HCT116 (cell line): ENCODE measurements at regions not wholly inside any gene's neighbourhood (a gene's known extent, or its start where the extent isn't known, plus 50 kb on each side); places are given as distances from the start of the nearest gene placed in this dataset.

Experiments used
- ATAC-seq: fragments of 200-7000 bp; cut with Tn5 transposase; 2 replicates; pipeline ENCODE4 v1.9.1; 2020; ENCODE audit warnings: mild to moderate bottlenecking, moderate library complexity
- BruUV-seq: library from RNA; stranded (reverse); fragments of 400-500 nt; replicated peaks from 2 replicates; lab custom pipeline; 2021; lab: Mats Ljungman, UMichigan
- CTCF ChIA-PET: fragments of 300-600 bp; sonication (Branson Sonifier 250); formaldehyde crosslinking; loops from one replicate; lab custom pipeline; 2021; ENCODE audit warnings: antibody characterized with exemption; lab: Charles Lee
- POLR2A ChIA-PET: fragments of 300-600, 350-600 bp; sonication (Branson Sonifier 250); formaldehyde crosslinking; loops from one replicate; lab custom pipeline; 2021; ENCODE audit warnings: antibody characterized with exemption; lab: Charles Lee
- RAD21 ChIA-PET, 2 experiments: fragments of 300-600 bp; sonication (Branson Sonifier 250); formaldehyde crosslinking; loops; one replicate each; lab custom pipeline; 2023; ENCODE audit warnings: low total read pairs in 2 of 2; ENCODE audit not compliant: uncharacterized antibody in 2 of 2, unreplicated experiment in 2 of 2, low non-redundant PET in 1 of 2; lab: Charles Lee
- DNase-seq: peaks from one replicate; pipeline ENCODE4 v3.0.0-alpha.2; 2010; ENCODE audit warnings: low read depth, low spot score
- H2AFZ ChIP-seq: fragments of 200-600 bp; shearing (Covaris generic), sonication (generic); 2 replicates; pipeline ENCODE4 v1.6.1; 2017; ENCODE audit warnings: low read depth, mixed run types, mixed read lengths, antibody characterized with exemption, low read length; ENCODE audit not compliant: poor library complexity, severe bottlenecking
- H3K27ac ChIP-seq: 2 replicates; pipeline ENCODE4 v1.5.1; 2012; ENCODE audit warnings: low read depth, low read length
- H3K27me3 ChIP-seq: fragments of 200-600 bp; sonication (generic); 2 replicates; pipeline ENCODE4 v1.6.1; 2016; ENCODE audit warnings: mixed run types, low read length, mixed read lengths; ENCODE audit not compliant: insufficient read depth
- H3K36me3 ChIP-seq, 2 experiments: fragments of 200-500 bp in 1 of 2; fragments of 200-600 bp in 1 of 2; sonication (Bioruptor generic) in 1 of 2; sonication (generic) in 1 of 2; 2 replicates each; pipeline versions ENCODE4 v1.5.1 to v1.6.1; 2014 to 2016; ENCODE audit warnings: low read length in 2 of 2, inconsistent platforms in 1 of 2, mixed read lengths in 1 of 2, mixed run types in 1 of 2; ENCODE audit not compliant: insufficient read depth in 2 of 2, control insufficient read depth in 1 of 2
- H3K4me1 ChIP-seq, 2 experiments: fragments of 200-600 bp in 1 of 2; sonication (generic) in 1 of 2; 2 replicates each; pipeline versions ENCODE4 v1.5.1 to v1.6.1; 2012 to 2017; ENCODE audit warnings: low read length in 2 of 2, inconsistent platforms in 1 of 2, mild to moderate bottlenecking in 1 of 2, mixed read lengths in 1 of 2, mixed run types in 1 of 2, moderate library complexity in 1 of 2; ENCODE audit not compliant: insufficient read depth in 2 of 2, control insufficient read depth in 1 of 2
- H3K4me2 ChIP-seq: fragments of 200-600 bp; sonication (generic); 2 replicates; pipeline ENCODE4 v1.6.1; 2017; ENCODE audit warnings: mixed run types, low read length, mixed read lengths
- H3K4me3 ChIP-seq, 2 experiments: fragments of 200-600 bp in 1 of 2; sonication (generic) in 1 of 2; replicated peaks in 1 of 2; 2 replicates each; pipeline ENCODE4 v1.5.1; 2011 to 2016; ENCODE audit warnings: low read length in 2 of 2, control low read depth in 1 of 2, low read depth in 1 of 2, mild to moderate bottlenecking in 1 of 2, mixed read lengths in 1 of 2, mixed run types in 1 of 2
- H3K79me2 ChIP-seq: fragments of 200-600 bp; sonication (generic); 2 replicates; pipeline ENCODE4 v1.6.1; 2017; ENCODE audit warnings: mild to moderate bottlenecking, mixed run types, low read length, moderate library complexity, mixed read lengths; ENCODE audit not compliant: insufficient read depth
- H3K9ac ChIP-seq: fragments of 200-600 bp; sonication (generic); 2 replicates; pipeline ENCODE4 v1.6.1; 2016; ENCODE audit warnings: low read length, mixed read lengths
- H3K9me2 ChIP-seq: fragments of 200-600 bp; sonication (generic), shearing (Covaris generic); 2 replicates; pipeline ENCODE4 v1.6.1; 2017; ENCODE audit warnings: mixed run types, mild to moderate bottlenecking, moderate library complexity; ENCODE audit not compliant: insufficient read depth
- H3K9me3 ChIP-seq, 2 experiments: fragments of 200-500 bp in 1 of 2; fragments of 200-600 bp in 1 of 2; sonication (Bioruptor generic) in 1 of 2; sonication (generic) in 1 of 2; 2 replicates each; pipeline ENCODE4 v1.6.1; 2014 to 2017; ENCODE audit warnings: low read length in 2 of 2, mixed read lengths in 2 of 2, inconsistent platforms in 1 of 2, low read depth in 1 of 2, mild to moderate bottlenecking in 1 of 2, mixed run types in 1 of 2, moderate library complexity in 1 of 2; ENCODE audit not compliant: control insufficient read depth in 1 of 2, insufficient read depth in 1 of 2
- H4K20me1 ChIP-seq: fragments of 200-600 bp; sonication (generic), shearing (Covaris generic); 2 replicates; pipeline ENCODE4 v1.6.1; 2017; ENCODE audit warnings: mixed run types, mild to moderate bottlenecking, moderate library complexity; ENCODE audit not compliant: insufficient read depth
- CBX3 ChIP-seq: IDR thresholded peaks from 2 replicates; pipeline ENCODE4 v1.6.1; 2012; ENCODE audit warnings: low read depth
- ELF1 ChIP-seq: IDR thresholded peaks from 2 replicates; pipeline ENCODE4 v1.6.1; 2012; ENCODE audit warnings: low read depth, borderline replicate concordance
- POLR2A ChIP-seq: IDR thresholded peaks from 2 replicates; pipeline ENCODE4 v1.7.0; 2011; ENCODE audit warnings: borderline replicate concordance; ENCODE audit not compliant: insufficient read depth, insufficient read length; ENCODE audit errors: extremely low read depth
- ZFX ChIP-seq: fragments of 450-650 bp; IDR thresholded peaks from 2 replicates; pipeline ENCODE4 v1.6.1; 2017
- intact Hi-C: fragments of 100-400 bp; cut with micrococcal nuclease; formaldehyde crosslinking; loops from 2 replicates; pipeline ENCODE4 v1.10.0; 2022

GRCh38 chr4:162409048-162409447 is 245.2 kb upstream of the FSTL5 start:
- Histone ChIP-seq H2AFZ (no peak overlapping the region), H3K4me2 (no peak overlapping the region), H3K9me2 (no peaks in the 10 kb centered on the region), H3K27me3 (no peaks in the 10 kb centered on the region), H3K9me3 (no peaks in the 10 kb centered on the region), H4K20me1 (no peaks in the 10 kb centered on the region), H3K79me2 (no peaks in the 10 kb centered on the region), H3K4me3 (no peak overlapping the region), H3K9ac (no peak overlapping the region), H3K27ac (no peak overlapping the region), H3K4me1 (no peaks in the 10 kb centered on the region), H3K36me3 (no peaks in the 10 kb centered on the region)
- CTCF ChIA-PET, result no interaction called here
- intact Hi-C loops, result no loop called here
- no peak for DNase-seq
- TF ChIP-seq ZFX (no peak), CBX3 (no peak), ELF1 (no peak)
- RAD21 ChIA-PET, result no interaction called here
- ATAC-seq, result no peak
- POLR2A ChIA-PET, result no interaction called here
- BruUV-seq, result no TSS peak

DNA sequence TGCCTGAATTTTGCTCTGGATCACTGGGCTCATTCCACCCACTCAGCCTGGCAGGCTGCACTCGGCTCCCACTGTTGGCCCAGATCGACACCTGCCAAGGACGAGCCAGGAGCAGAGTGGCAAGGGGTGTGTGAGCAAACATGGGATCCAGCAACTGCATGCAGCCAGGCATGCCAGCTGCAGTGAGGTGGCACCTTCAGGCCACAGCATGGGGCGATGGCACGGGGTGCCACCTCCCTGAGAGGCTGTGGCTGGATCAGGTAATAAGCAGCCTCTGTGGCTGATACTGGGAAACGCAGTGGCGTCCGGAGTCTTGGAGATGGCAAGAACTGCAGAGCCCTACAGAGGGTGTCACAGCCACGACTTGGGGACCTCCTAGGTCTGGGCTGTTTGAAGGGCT is 244.5 kb upstream of the FSTL5 start:
- H4K20me1 ChIP-seq, result no peaks in the 10 kb centered on the region
- POLR2A ChIA-PET, result no interaction called here
- H2AFZ ChIP-seq, result no peak overlapping the region
- TF ChIP-seq POLR2A, result no peak
- no peaks in the 10 kb centered on the region for H3K9me2 ChIP-seq
- BruUV-seq, result no TSS peak
- DNase-seq, result no peak
- intact Hi-C loops, result no loop called here
- H3K27ac ChIP-seq, result no peak overlapping the region
- H3K27me3 ChIP-seq, result no peaks in the 10 kb centered on the region
- RAD21 ChIA-PET, result no interaction called here
- H3K36me3 ChIP-seq, result no peaks in the 10 kb centered on the region
- CTCF ChIA-PET, result no interaction called here
- no peaks in the 10 kb centered on the region for H3K9me3 ChIP-seq
- H3K4me2 ChIP-seq, result no peak overlapping the region
- H3K9ac ChIP-seq, result no peak overlapping the region
- no peaks in the 10 kb centered on the region for H3K4me1 ChIP-seq
- no peaks in the 10 kb centered on the region for H3K79me2 ChIP-seq
- no peak for ATAC-seq
- no peak overlapping the region for H3K4me3 ChIP-seq
